KG1 (cell line): ENCODE measurements at regions not wholly inside any gene's neighbourhood (a gene's known extent, or its start where the extent isn't known, plus 50 kb on each side); places are given as distances from the start of the nearest gene placed in this dataset.

Source experiments
- DNase-seq: peaks from one replicate; lab custom pipeline; 2025; lab: John Stamatoyannopoulos, UW

- DNase-seq: no peak
Observed at GRCh38 chr13:100940658-100941057, 266.1 kb upstream of the TMTC4 start.

GRCh38 chr13:100933841-100934240 is 259.2 kb upstream of the TMTC4 start:
- no peak for DNase-seq

GRCh38 chr13:100922599-100922998 is 248.0 kb upstream of the TMTC4 start:
- no peak for DNase-seq

- DNase-seq: no peak
Observed at GRCh38 chr13:100921139-100921538, 246.5 kb upstream of the TMTC4 start.

- DNase-seq: no peak
Observed at GRCh38 chr13:100917011-100917410, 242.4 kb upstream of the TMTC4 start.

GRCh38 chr13:100913143-100913542 is 238.5 kb upstream of the TMTC4 start:
- DNase-seq: no peak

GRCh38 chr13:100904293-100904976 is 229.8 kb upstream of the TMTC4 start:
- no peak for DNase-seq

GRCh38 chr13:100899720-100900316 is 225.2 kb upstream of the TMTC4 start:
- DNase-seq: no peak

GRCh38 chr13:100898431-100898830 is 223.8 kb upstream of the TMTC4 start:
- no peak for DNase-seq

- DNase-seq: no peak
Observed at GRCh38 chr13:100895651-100896050, 221.1 kb upstream of the TMTC4 start.

- DNase-seq: no peak
Observed at GRCh38 chr13:100892981-100893380, 218.4 kb upstream of the TMTC4 start.

GRCh38 chr13:100890645-100891044 is 216.1 kb upstream of the TMTC4 start:
- DNase-seq: no peak

- DNase-seq: no peak
Observed at GRCh38 chr13:100887729-100888151, 213.1 kb upstream of the TMTC4 start.

- no peak for DNase-seq
Observed at GRCh38 chr13:100883453-100883852, 208.9 kb upstream of the TMTC4 start.

- no peak for DNase-seq
Observed at GRCh38 chr13:100881291-100881864, 206.8 kb upstream of the TMTC4 start.

GRCh38 chr13:100880166-100880565 is 205.6 kb upstream of the TMTC4 start:
- no peak for DNase-seq

- DNase-seq: no peak
Observed at GRCh38 chr13:100879255-100879654, 204.7 kb upstream of the TMTC4 start.

GRCh38 chr13:100876044-100876403 is 201.4 kb upstream of the TMTC4 start:
- no peak for DNase-seq

- no peak for DNase-seq
Observed at GRCh38 chr13:100875392-100876043, 200.9 kb upstream of the TMTC4 start.

- DNase-seq: no peak
Observed at GRCh38 chr13:100872761-100873160, 198.2 kb upstream of the TMTC4 start.

- no peak for DNase-seq
Observed at GRCh38 chr13:100870898-100871297, 196.3 kb upstream of the TMTC4 start.

- DNase-seq: no peak
Observed at GRCh38 chr13:100860866-100861265, 186.3 kb upstream of the TMTC4 start.

GRCh38 chr13:100859861-100860260 is 185.3 kb upstream of the TMTC4 start:
- no peak for DNase-seq
